ENCODE measurements at regions not wholly inside any gene's neighbourhood (a gene's known extent, or its start where the extent isn't known, plus 50 kb on each side); places are given as distances from the start of the nearest gene placed in this dataset.
"Not testable (repeated sequence)": the region's sequence is repeated elsewhere in the genome, so short reads cannot be mapped to it uniquely, and the experiment has no call there.

DNA sequence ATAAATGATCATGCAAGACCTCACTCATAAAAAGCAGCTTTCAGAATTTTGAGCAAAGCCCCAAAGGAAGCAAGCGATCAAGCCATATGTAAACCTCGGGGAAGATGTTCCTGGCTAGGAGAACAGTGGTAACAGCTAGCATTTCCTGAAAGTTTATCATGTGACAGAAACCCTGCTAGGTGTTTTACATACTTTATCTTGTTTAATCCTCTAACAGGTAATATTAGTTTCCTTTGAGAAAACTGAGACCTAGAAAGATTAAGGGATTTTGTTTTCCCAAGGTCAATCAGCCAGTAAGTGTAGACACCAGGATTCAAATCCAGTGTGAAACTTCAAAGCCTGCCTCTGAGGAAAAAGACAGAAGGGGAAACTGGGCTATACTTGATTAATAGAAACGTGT, 362.4 kb upstream of the MAF start:
- Histone ChIP-seq H3K9me3 (ENCODE audit: low read length) (no peaks in the 10 kb centered on the region), H3K4me3 (ENCODE audit: low read depth in 1 of 2, low read length in 2 of 2) (no peak overlapping the region), H3K27me3 (ENCODE audit: control insufficient read depth in 1 of 2, insufficient read depth in 2 of 2, low read length in 2 of 2) (no peaks in the 10 kb centered on the region), H3K27ac (ENCODE audit: low read depth, low read length) (no peak overlapping the region), H3K4me1 (ENCODE audit: insufficient read depth, low read length) (no peaks in the 10 kb centered on the region), H3K36me3 (ENCODE audit: insufficient read depth, low read length) (no peaks in the 10 kb centered on the region), H3K9ac (ENCODE audit: low read length) (no peak overlapping the region)

DNA sequence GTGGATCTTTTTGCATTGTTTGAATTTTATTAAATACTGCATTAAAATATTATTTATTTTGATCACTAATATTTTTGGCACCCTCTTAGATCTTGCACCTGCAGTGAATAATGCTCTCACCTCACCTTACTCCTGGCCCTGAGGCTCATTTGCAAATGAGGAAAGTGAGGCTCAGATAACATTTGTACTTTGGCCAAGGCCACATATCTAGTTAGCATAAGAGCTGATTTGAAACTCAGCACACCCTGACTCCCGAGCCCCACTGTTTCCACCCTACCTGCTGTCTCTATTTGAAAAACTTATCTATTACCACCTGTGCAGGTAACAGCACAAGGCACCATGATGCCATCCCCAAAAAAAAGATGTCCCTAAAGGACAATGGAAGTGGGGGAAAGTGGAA, 358.7 kb upstream of the MAF start:
- Histone ChIP-seq H3K9me3 (ENCODE audit: low read length) (no peaks in the 10 kb centered on the region), H3K36me3 (ENCODE audit: insufficient read depth, low read length) (no peaks in the 10 kb centered on the region), H3K27ac (ENCODE audit: low read depth, low read length) (no peak overlapping the region), H3K27me3 (ENCODE audit: control insufficient read depth in 1 of 2, insufficient read depth in 2 of 2, low read length in 2 of 2) (no peaks in the 10 kb centered on the region), H3K9ac (ENCODE audit: low read length) (no peak overlapping the region), H3K4me3 (ENCODE audit: low read depth in 1 of 2, low read length in 2 of 2) (no peak overlapping the region), H3K4me1 (ENCODE audit: insufficient read depth, low read length) (no peaks in the 10 kb centered on the region)

DNA sequence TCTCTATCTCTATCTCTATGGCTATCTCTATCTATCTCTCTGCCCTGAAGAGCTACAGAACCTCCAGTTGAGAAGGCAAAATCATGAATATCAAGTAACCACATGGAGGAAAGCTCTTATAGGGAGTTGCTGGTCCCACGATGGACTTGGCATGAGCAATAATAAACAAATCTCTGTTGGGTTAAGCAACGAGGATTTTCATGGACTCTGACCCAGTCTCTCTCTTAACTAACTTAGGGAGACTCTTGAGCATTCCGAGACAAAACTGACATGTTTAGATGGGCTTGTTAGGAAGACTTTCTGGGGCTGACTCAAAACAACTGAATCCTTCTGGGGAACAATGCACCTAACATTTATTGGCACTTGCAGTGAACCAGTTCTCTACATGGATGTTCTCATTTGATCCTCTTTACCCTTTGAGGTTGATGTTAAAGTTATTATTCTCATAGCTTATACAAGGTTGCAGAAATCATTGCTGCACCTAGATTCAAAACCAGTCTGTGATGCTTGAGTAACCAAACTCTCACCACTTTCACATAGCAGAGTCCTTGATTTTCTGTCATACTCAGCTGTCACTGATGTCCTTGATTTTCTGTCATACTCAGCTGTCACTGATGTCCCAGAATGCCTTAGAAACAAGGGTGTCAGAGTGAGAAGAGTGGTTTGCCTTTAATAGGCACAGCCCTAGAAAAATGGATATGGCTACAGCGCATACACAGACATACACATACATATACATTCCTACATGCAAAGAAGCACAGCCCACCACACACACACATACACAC, 354.6 kb upstream of the MAF start:
- Histone ChIP-seq H3K4me3 (ENCODE audit: low read depth in 1 of 2, low read length in 2 of 2) (no peak overlapping the region), H3K36me3 (ENCODE audit: insufficient read depth, low read length) (no peaks in the 10 kb centered on the region), H3K27me3 (ENCODE audit: control insufficient read depth in 1 of 2, insufficient read depth in 2 of 2, low read length in 2 of 2) (no peaks in the 10 kb centered on the region), H3K4me1 (ENCODE audit: insufficient read depth, low read length) (no peaks in the 10 kb centered on the region), H3K9me3 (ENCODE audit: low read length) (no peaks in the 10 kb centered on the region), H3K27ac (ENCODE audit: low read depth, low read length) (no peak overlapping the region), H3K9ac (ENCODE audit: low read length) (no peak overlapping the region)

DNA sequence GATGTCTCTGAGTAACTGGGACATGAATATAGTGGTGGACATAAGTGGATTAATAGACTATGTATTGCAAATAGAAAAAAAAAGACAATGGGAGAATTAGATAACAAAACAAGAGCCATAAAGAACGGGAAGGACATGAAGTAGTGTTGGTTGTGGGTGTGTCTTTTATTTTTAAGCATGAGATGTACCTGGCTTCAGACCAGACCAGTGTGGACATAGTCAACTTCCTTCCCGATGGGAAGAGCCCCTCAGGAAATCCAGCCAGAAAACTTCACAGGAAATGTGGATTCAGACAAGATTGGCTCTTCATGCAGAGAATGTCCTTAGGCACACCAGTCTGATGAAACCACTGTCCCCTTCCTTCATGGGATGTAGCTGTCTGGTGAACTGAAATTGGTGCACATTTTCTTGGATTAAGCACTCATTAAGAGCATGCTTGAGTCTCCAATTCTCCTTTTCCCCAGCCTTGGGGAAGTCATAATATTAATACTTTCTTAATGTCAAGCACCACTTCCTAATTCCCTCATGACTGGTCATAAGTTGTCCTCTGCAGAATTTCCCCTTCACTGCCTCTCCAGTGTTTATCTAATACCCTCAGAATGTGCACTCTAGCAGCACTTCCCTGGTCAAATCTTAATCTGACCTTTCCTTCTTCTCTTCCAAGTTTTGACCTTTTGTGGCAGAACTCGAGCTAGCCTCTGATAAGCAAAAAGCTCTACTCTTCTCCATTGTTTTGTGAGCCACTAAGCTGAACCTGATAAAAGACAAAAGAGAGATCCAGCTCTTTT, 350.6 kb upstream of the MAF start:
- Histone ChIP-seq H3K9me3 (ENCODE audit: low read length) (no peaks in the 10 kb centered on the region), H3K9ac (ENCODE audit: low read length) (no peak overlapping the region), H3K4me3 (ENCODE audit: low read depth in 1 of 2, low read length in 2 of 2) (no peak overlapping the region), H3K4me1 (ENCODE audit: insufficient read depth, low read length) (no peaks in the 10 kb centered on the region), H3K27me3 (ENCODE audit: control insufficient read depth in 1 of 2, insufficient read depth in 2 of 2, low read length in 2 of 2) (no peaks in the 10 kb centered on the region), H3K27ac (ENCODE audit: low read depth, low read length) (no peak overlapping the region), H3K36me3 (ENCODE audit: insufficient read depth, low read length) (no peaks in the 10 kb centered on the region)

DNA sequence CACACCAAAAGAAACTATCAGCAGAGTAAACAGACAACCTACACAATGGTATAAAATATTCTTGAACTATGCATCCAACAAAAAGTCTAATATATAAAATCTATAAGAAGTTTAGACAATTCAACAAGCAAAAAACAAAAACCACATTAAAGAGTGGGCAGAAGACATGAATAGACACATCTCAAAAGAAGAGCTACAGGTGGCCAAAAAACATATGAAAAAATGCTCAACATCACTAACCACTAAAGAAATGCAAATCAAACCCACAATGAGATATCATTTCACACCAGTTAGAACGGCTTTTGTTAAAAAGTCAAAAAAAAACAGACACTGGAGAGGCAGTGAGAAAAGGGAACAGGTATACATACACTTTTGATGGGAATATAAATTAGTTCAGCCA, 348.9 kb upstream of the MAF start:
- no peak overlapping the region for H3K4me3 ChIP-seq (ENCODE audit: low read depth in 1 of 2, low read length in 2 of 2)
- H3K27me3 ChIP-seq (ENCODE audit: control insufficient read depth in 1 of 2, insufficient read depth in 2 of 2, low read length in 2 of 2) = no peaks in the 10 kb centered on the region
- no peaks in the 10 kb centered on the region for H3K4me1 ChIP-seq (ENCODE audit: insufficient read depth, low read length)
- no peaks in the 10 kb centered on the region for H3K36me3 ChIP-seq (ENCODE audit: insufficient read depth, low read length)
- H3K9ac ChIP-seq (ENCODE audit: low read length) = no peak overlapping the region
- H3K9me3 ChIP-seq (ENCODE audit: low read length) = no peaks in the 10 kb centered on the region
- H3K27ac ChIP-seq (ENCODE audit: low read depth, low read length) = no peak overlapping the region

DNA sequence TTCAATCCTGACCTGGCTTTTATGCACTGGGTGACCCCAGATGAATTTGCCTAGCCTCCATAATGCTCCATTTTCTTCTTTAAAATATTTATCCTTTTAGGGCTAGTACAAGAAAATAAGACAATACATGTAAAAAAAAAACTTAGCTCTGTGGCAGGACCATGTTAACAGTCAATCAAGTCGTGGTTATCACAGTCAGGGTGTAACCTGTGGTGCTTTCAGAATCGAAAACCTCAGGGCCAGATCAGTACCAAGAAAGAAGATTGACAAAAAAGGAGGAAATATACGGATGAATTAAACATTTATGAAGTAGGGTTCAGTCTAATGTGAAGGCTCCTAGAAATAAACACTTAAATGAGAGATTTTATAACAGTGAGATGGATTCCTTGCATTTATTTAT, 347.2 kb upstream of the MAF start:
- Histone ChIP-seq H3K27me3 (ENCODE audit: control insufficient read depth in 1 of 2, insufficient read depth in 2 of 2, low read length in 2 of 2) (no peaks in the 10 kb centered on the region), H3K4me3 (ENCODE audit: low read depth in 1 of 2, low read length in 2 of 2) (no peak overlapping the region), H3K4me1 (ENCODE audit: insufficient read depth, low read length) (no peaks in the 10 kb centered on the region), H3K36me3 (ENCODE audit: insufficient read depth, low read length) (no peaks in the 10 kb centered on the region), H3K27ac (ENCODE audit: low read depth, low read length) (no peak overlapping the region), H3K9ac (ENCODE audit: low read length) (no peak overlapping the region), H3K9me3 (ENCODE audit: low read length) (no peaks in the 10 kb centered on the region)

DNA sequence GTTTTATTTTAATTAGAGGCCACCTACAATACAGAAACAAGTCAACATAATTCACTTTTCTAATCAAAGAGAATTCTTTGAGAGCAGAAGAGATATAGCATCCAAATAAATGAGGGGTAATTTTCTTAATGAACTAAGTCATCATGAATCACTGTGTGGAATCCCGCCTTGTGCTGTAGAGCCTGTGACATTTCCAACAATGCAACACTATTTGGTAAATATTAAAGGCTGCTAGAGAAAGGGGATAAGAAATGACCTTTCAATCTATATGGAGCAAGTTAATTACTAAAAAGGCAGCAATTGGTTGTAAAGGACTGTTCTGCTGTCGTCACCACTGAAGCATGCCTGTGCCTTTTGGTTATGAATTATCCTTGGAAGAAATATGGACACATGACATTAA, 345.7 kb upstream of the MAF start:
- H3K27ac ChIP-seq (ENCODE audit: low read depth, low read length) = no peak overlapping the region
- H3K4me3 ChIP-seq (ENCODE audit: low read depth in 1 of 2, low read length in 2 of 2) = no peak overlapping the region
- no peaks in the 10 kb centered on the region for H3K36me3 ChIP-seq (ENCODE audit: insufficient read depth, low read length)
- H3K9me3 ChIP-seq (ENCODE audit: low read length) = no peaks in the 10 kb centered on the region
- H3K9ac ChIP-seq (ENCODE audit: low read length) = no peak overlapping the region
- H3K4me1 ChIP-seq (ENCODE audit: insufficient read depth, low read length) = no peaks in the 10 kb centered on the region
- H3K27me3 ChIP-seq (ENCODE audit: control insufficient read depth in 1 of 2, insufficient read depth in 2 of 2, low read length in 2 of 2) = no peaks in the 10 kb centered on the region

DNA sequence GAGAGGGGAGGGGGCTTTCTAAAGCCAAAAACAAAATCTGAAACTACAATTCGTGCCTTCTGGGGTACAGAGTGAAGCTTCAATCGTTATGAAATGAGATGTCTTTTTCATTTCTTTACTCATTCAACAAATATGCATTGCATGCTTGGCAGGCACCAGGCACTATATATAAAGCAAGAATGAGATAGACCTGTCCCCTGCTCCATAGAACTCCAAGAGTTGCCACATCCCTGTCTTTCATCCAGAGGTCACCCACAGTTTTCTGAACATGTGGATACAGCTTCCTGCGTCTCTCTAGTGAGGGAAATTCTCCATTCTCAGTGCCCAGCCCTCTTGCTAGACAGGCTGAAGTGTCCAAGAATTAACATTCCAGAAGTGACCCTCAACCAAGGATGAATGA, 343.2 kb upstream of the MAF start:
- H3K9ac ChIP-seq (ENCODE audit: low read length) = no peak overlapping the region
- H3K27me3 ChIP-seq (ENCODE audit: control insufficient read depth in 1 of 2, insufficient read depth in 2 of 2, low read length in 2 of 2) = no peaks in the 10 kb centered on the region
- H3K36me3 ChIP-seq (ENCODE audit: insufficient read depth, low read length) = no peaks in the 10 kb centered on the region
- H3K27ac ChIP-seq (ENCODE audit: low read depth, low read length) = no peak overlapping the region
- H3K4me3 ChIP-seq (ENCODE audit: low read depth in 1 of 2, low read length in 2 of 2) = no peak overlapping the region
- no peaks in the 10 kb centered on the region for H3K9me3 ChIP-seq (ENCODE audit: low read length)
- H3K4me1 ChIP-seq (ENCODE audit: insufficient read depth, low read length) = no peaks in the 10 kb centered on the region

DNA sequence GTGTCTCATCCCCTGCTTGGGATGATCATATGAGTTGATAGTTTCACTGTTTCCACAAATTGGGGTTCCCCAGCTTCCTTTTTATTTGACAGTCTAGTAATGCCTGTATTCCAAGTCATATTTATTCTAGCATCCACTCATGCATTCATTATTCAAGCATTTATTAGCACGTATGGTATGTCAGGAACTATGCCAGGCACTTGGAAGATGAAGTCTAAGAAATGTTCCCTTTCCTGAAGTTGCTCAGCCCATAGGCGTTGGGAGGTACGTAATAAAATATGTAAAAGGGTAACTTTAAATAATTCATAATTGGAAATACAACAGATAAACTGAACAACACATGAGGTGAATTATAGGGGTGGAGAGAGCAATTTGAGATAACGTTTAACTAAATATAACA, 338.0 kb upstream of the MAF start:
- no peaks in the 10 kb centered on the region for H3K27me3 ChIP-seq (ENCODE audit: control insufficient read depth in 1 of 2, insufficient read depth in 2 of 2, low read length in 2 of 2)

DNA sequence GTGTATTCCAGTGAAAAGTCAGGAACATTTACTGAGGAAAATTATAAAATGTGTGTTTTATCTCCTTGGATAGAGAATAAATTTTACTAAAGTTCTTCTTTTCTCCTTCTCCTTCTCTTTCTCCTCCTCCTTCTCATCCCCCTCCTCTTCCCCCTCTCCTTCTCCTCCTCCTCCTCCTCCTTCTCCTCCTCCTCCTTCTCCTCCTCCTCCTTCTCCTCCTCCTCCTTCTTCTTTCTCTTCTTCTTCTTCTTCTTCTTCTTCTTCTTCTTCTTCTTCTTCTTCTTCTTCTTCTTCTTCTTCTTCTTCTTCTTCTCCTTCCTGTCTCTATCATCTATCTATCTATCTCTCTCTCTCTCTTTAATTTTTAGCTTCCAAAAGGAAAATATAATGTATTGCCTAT, 337.1 kb upstream of the MAF start:
- not testable (repeated sequence) for H3K9ac ChIP-seq (ENCODE audit: low read length); H3K27ac ChIP-seq (ENCODE audit: low read depth, low read length); H3K4me1 ChIP-seq (ENCODE audit: insufficient read depth, low read length); H3K9me3 ChIP-seq (ENCODE audit: low read length); H3K36me3 ChIP-seq (ENCODE audit: insufficient read depth, low read length); H3K4me3 ChIP-seq (ENCODE audit: low read depth in 1 of 2, low read length in 2 of 2); H3K27me3 ChIP-seq (ENCODE audit: control insufficient read depth in 1 of 2, insufficient read depth in 2 of 2, low read length in 2 of 2)

More for the DNA sequence above, 338.0 kb upstream of the MAF start:
- no peak overlapping the region for H3K9ac ChIP-seq (ENCODE audit: low read length)
- no peaks in the 10 kb centered on the region for H3K36me3 ChIP-seq (ENCODE audit: insufficient read depth, low read length)
- no peak overlapping the region for H3K27ac ChIP-seq (ENCODE audit: low read depth, low read length)
- no peaks in the 10 kb centered on the region for H3K9me3 ChIP-seq (ENCODE audit: low read length)
- no peak overlapping the region for H3K4me3 ChIP-seq (ENCODE audit: low read depth in 1 of 2, low read length in 2 of 2)
- H3K4me1 ChIP-seq (ENCODE audit: insufficient read depth, low read length) = no peaks in the 10 kb centered on the region

DNA sequence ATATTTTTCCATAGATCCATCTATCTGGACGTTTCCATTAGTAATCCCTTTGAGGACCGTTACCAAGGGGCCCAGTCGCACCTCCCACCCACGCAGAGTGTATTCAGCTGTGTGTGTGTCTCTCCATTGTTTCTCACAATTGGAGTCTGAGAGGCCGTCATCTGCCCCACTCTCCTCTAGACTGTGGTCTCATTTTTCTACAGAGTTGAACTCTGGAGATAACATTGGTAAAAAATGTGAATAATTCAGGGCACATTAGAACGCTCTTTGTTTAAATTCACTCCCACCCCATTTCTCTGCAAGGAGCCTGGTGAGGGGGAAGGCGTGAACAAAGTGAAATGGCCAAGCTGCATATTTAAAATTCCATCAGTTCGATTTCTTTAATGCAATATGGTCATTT, 333.1 kb upstream of the MAF start:
- peaks cover 15% of the 10 kb centered on the region for H3K4me1 ChIP-seq (ENCODE audit: insufficient read depth, low read length)
- no peak overlapping the region for H3K9ac ChIP-seq (ENCODE audit: low read length)
- no peak overlapping the region for H3K27ac ChIP-seq (ENCODE audit: low read depth, low read length)
- no peaks in the 10 kb centered on the region for H3K36me3 ChIP-seq (ENCODE audit: insufficient read depth, low read length)
- no peak overlapping the region for H3K4me3 ChIP-seq (ENCODE audit: low read depth in 1 of 2, low read length in 2 of 2)
- H3K9me3 ChIP-seq (ENCODE audit: low read length) = no peaks in the 10 kb centered on the region
- no peaks in the 10 kb centered on the region for H3K27me3 ChIP-seq (ENCODE audit: control insufficient read depth in 1 of 2, insufficient read depth in 2 of 2, low read length in 2 of 2)

DNA sequence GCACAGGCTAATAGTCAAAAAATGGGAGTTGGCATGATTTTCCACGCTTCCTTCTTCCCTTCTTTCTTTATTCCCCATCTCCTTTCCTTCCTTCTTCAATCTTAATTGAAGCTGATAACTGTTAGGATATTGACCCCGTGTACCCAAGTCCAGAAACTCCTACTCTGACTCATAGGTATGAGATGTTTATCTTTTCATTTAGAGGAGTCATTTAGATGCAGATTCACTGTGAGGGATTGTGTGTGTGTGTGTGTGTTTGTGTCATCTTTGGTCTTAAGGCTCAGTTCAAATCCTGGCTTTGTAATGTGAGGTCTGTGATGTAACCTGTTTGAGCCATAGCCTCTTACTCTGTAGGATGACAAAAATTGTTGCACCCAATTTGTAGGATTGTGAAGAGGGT, 332.0 kb upstream of the MAF start:
- Histone ChIP-seq H3K9ac (ENCODE audit: low read length) (no peak overlapping the region), H3K4me3 (ENCODE audit: low read depth in 1 of 2, low read length in 2 of 2) (no peak overlapping the region), H3K27me3 (ENCODE audit: control insufficient read depth in 1 of 2, insufficient read depth in 2 of 2, low read length in 2 of 2) (no peaks in the 10 kb centered on the region), H3K4me1 (ENCODE audit: insufficient read depth, low read length) (peaks cover 18% of the 10 kb centered on the region), H3K36me3 (ENCODE audit: insufficient read depth, low read length) (no peaks in the 10 kb centered on the region), H3K9me3 (ENCODE audit: low read length) (no peaks in the 10 kb centered on the region), H3K27ac (ENCODE audit: low read depth, low read length) (no peak overlapping the region)
